ENCODE measurements at regions not wholly inside any gene's neighbourhood (a gene's known extent, or its start where the extent isn't known, plus 50 kb on each side); places are given as distances from the start of the nearest gene placed in this dataset.

GRCh38 chr3:116939091-116939490 lies 229.5 kb downstream of the TUSC7 start:
- TF ChIP-seq FOXK2 (IDR thresholded peaks at IDR 0.05) = no peak
- no peak for TF ChIP-seq ARNT (IDR thresholded peaks at IDR 0.05)
- TF ChIP-seq FOXM1 (IDR thresholded peaks at IDR 0.05; ENCODE audit: borderline replicate concordance) = no peak
- TF ChIP-seq NFRKB (IDR thresholded peaks at IDR 0.05) = no peak
- TF ChIP-seq SUZ12 (IDR thresholded peaks at IDR 0.05) = no peak
